ENCODE measurements at regions not wholly inside any gene's neighbourhood (a gene's known extent, or its start where the extent isn't known, plus 50 kb on each side); places are given as distances from the start of the nearest gene placed in this dataset.

GRCh38 chr18:75574187-75574586, 146.7 kb upstream of the SMIM21 start:
- Histone ChIP-seq H3K36me3 (ENCODE audit: low read length) (no peaks in the 10 kb centered on the region), H3K27ac (ENCODE audit: low read depth, low read length) (no peak overlapping the region), H3K27me3 (ENCODE audit: low read length) (no peaks in the 10 kb centered on the region), H3F3A (ENCODE audit: insufficient read depth) (no peaks in the 10 kb centered on the region), H3K4me3 (ENCODE audit: insufficient read depth, low read length, poor library complexity, severe bottlenecking) (no peak overlapping the region), H4K20me1 (ENCODE audit: low read depth, low read length) (no peaks in the 10 kb centered on the region), H3K9me3 (ENCODE audit: insufficient read depth, low read length) (no peaks in the 10 kb centered on the region), H3K9ac (ENCODE audit: low read length) (no peak overlapping the region), H3K79me2 (ENCODE audit: insufficient read depth, low read length) (no peaks in the 10 kb centered on the region), H2AFZ (ENCODE audit: low read depth, low read length, severe bottlenecking) (no peak overlapping the region), H3K9me2 (replicated peaks; ENCODE audit: insufficient read depth, low read length) (no peaks in the 10 kb centered on the region), H3K4me2 (ENCODE audit: low read depth, low read length, poor library complexity, severe bottlenecking) (no peak overlapping the region)
- TF ChIP-seq, protein P1, sequence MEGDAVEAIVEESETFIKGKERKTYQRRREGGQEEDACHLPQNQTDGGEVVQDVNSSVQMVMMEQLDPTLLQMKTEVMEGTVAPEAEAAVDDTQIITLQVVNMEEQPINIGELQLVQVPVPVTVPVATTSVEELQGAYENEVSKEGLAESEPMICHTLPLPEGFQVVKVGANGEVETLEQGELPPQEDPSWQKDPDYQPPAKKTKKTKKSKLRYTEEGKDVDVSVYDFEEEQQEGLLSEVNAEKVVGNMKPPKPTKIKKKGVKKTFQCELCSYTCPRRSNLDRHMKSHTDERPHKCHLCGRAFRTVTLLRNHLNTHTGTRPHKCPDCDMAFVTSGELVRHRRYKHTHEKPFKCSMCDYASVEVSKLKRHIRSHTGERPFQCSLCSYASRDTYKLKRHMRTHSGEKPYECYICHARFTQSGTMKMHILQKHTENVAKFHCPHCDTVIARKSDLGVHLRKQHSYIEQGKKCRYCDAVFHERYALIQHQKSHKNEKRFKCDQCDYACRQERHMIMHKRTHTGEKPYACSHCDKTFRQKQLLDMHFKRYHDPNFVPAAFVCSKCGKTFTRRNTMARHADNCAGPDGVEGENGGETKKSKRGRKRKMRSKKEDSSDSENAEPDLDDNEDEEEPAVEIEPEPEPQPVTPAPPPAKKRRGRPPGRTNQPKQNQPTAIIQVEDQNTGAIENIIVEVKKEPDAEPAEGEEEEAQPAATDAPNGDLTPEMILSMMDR (IDR thresholded peaks at IDR 0.05; ENCODE audit: insufficient read depth, low read length, poor library complexity, severe bottlenecking), result no peak
- TF ChIP-seq EZH2phosphoT487 (conservative IDR thresholded peaks at IDR 0.05; ENCODE audit: low read length), result no peak

DNA sequence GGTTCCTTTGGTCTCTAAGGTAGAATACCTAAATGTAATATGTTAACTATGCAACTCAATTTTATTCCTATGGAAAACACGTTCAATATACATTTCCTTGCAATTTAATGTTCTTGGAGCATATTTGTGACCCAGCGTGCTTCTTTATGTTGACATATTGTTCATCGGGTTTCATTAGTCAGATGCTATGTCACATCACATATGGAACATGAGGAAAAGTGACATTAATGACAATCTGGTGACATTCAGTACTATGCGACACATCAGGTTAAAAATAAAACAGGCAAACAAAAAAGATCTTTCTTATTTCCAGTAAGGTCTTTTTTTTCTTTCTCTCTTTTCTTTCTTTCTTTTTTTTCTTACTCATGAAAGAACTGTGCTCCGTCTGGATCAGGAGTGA, 135.6 kb upstream of the SMIM21 start:
- H3K79me2 ChIP-seq (ENCODE audit: insufficient read depth, low read length), result no peaks in the 10 kb centered on the region
- no peak overlapping the region for H3K4me3 ChIP-seq (ENCODE audit: insufficient read depth, low read length, poor library complexity, severe bottlenecking)
- H2AFZ ChIP-seq (ENCODE audit: low read depth, low read length, severe bottlenecking), result no peak overlapping the region
- TF ChIP-seq, protein P1 (IDR thresholded peaks at IDR 0.05; ENCODE audit: insufficient read depth, low read length, poor library complexity, severe bottlenecking), result no peak
- TF ChIP-seq EZH2phosphoT487 (conservative IDR thresholded peaks at IDR 0.05; ENCODE audit: low read length), result no peak
- no peaks in the 10 kb centered on the region for H3F3A ChIP-seq (ENCODE audit: insufficient read depth)
- H3K9me2 ChIP-seq (replicated peaks; ENCODE audit: insufficient read depth, low read length), result no peaks in the 10 kb centered on the region; the same call in 1 of the 2 replicates
- H3K27ac ChIP-seq (ENCODE audit: low read depth, low read length), result no peak overlapping the region
- H3K9ac ChIP-seq (ENCODE audit: low read length), result no peak overlapping the region
- no peaks in the 10 kb centered on the region for H3K9me3 ChIP-seq (ENCODE audit: insufficient read depth, low read length)
- no peaks in the 10 kb centered on the region for H3K27me3 ChIP-seq (ENCODE audit: low read length)
- H4K20me1 ChIP-seq (ENCODE audit: low read depth, low read length), result no peaks in the 10 kb centered on the region
- no peak overlapping the region for H3K4me2 ChIP-seq (ENCODE audit: low read depth, low read length, poor library complexity, severe bottlenecking)
- no peaks in the 10 kb centered on the region for H3K36me3 ChIP-seq (ENCODE audit: low read length)

- Histone ChIP-seq H3K27me3 (ENCODE audit: low read length) (no peaks in the 10 kb centered on the region), H3K4me3 (ENCODE audit: insufficient read depth, low read length, poor library complexity, severe bottlenecking) (no peak overlapping the region), H3K36me3 (ENCODE audit: low read length) (no peaks in the 10 kb centered on the region), H3F3A (ENCODE audit: insufficient read depth) (no peaks in the 10 kb centered on the region), H2AFZ (ENCODE audit: low read depth, low read length, severe bottlenecking) (no peak overlapping the region), H3K79me2 (ENCODE audit: insufficient read depth, low read length) (no peaks in the 10 kb centered on the region), H4K20me1 (ENCODE audit: low read depth, low read length) (no peaks in the 10 kb centered on the region), H3K9me2 (replicated peaks; ENCODE audit: insufficient read depth, low read length) (no peaks in the 10 kb centered on the region), H3K9ac (ENCODE audit: low read length) (no peak overlapping the region), H3K4me2 (ENCODE audit: low read depth, low read length, poor library complexity, severe bottlenecking) (no peak overlapping the region), H3K27ac (ENCODE audit: low read depth, low read length) (no peak overlapping the region), H3K9me3 (ENCODE audit: insufficient read depth, low read length) (no peaks in the 10 kb centered on the region)
- no peak for TF ChIP-seq EZH2phosphoT487 (conservative IDR thresholded peaks at IDR 0.05; ENCODE audit: low read length)
- TF ChIP-seq, protein P1 (IDR thresholded peaks at IDR 0.05; ENCODE audit: insufficient read depth, low read length, poor library complexity, severe bottlenecking), result no peak
Observed at GRCh38 chr18:75562216-75562615, 134.7 kb upstream of the SMIM21 start.
